Mesenchymal stem cell (in vitro differentiated cells and primary cell): ENCODE measurements at regions not wholly inside any gene's neighbourhood (a gene's known extent, or its start where the extent isn't known, plus 50 kb on each side); places are given as distances from the start of the nearest gene placed in this dataset.
"Not testable (repeated sequence)": the region's sequence is repeated elsewhere in the genome, so short reads cannot be mapped to it uniquely, and the experiment has no call there.

Experiments
- DNase-seq: peaks from one replicate; pipeline ENCODE4 v3.0.0-alpha.2; 2013
- H2AFZ ChIP-seq: one replicate; pipeline ENCODE4 v1.6.1; 2013; ENCODE audit warnings: low read depth, mild to moderate bottlenecking, control low read depth, inconsistent platforms, low read length, moderate library complexity
- H2AK5ac ChIP-seq: 2 replicates; pipeline ENCODE4 v1.6.1; 2013; ENCODE audit warnings: low read length, moderate library complexity, mild to moderate bottlenecking, inconsistent platforms; ENCODE audit not compliant: severe bottlenecking
- H2BK120ac ChIP-seq: one replicate; pipeline ENCODE4 v1.6.1; 2013; ENCODE audit warnings: low read depth, mild to moderate bottlenecking, inconsistent platforms, low read length, moderate library complexity
- H2BK12ac ChIP-seq, 2 experiments: one replicate each; pipeline ENCODE4 v1.6.1; 2013; ENCODE audit warnings: inconsistent platforms in 2 of 2, low read length in 2 of 2, mild to moderate bottlenecking in 2 of 2, moderate library complexity in 2 of 2, control low read depth in 1 of 2
- H2BK15ac ChIP-seq: one replicate; pipeline ENCODE4 v1.6.1; 2013; ENCODE audit warnings: mild to moderate bottlenecking, low read depth, inconsistent platforms; ENCODE audit not compliant: poor library complexity, severe bottlenecking
- H2BK5ac ChIP-seq: 2 replicates; pipeline ENCODE4 v1.6.1; 2013; ENCODE audit warnings: low read depth, mild to moderate bottlenecking, low read length, control low read depth, inconsistent platforms; ENCODE audit not compliant: poor library complexity, severe bottlenecking
- H3K14ac ChIP-seq, 2 experiments: one replicate each; pipeline ENCODE4 v1.6.1; 2013; ENCODE audit warnings: inconsistent platforms in 2 of 2, low read length in 2 of 2, control low read depth in 1 of 2, mild to moderate bottlenecking in 1 of 2, moderate library complexity in 1 of 2
- H3K18ac ChIP-seq, 2 experiments: one replicate each; pipeline ENCODE4 v1.6.1; 2013; ENCODE audit warnings: inconsistent platforms in 2 of 2, low read length in 2 of 2, control low read depth in 1 of 2, low read depth in 1 of 2, mild to moderate bottlenecking in 1 of 2
- H3K23ac ChIP-seq, 2 experiments: one replicate each; pipeline ENCODE4 v1.6.1; 2013; ENCODE audit warnings: inconsistent platforms in 2 of 2, low read length in 2 of 2, mild to moderate bottlenecking in 2 of 2, moderate library complexity in 2 of 2, control low read depth in 1 of 2
- H3K27ac ChIP-seq: 2 replicates; pipeline ENCODE4 v1.5.1; 2013; ENCODE audit warnings: mild to moderate bottlenecking, moderate library complexity, low read length, control low read depth, inconsistent platforms; ENCODE audit not compliant: poor library complexity, severe bottlenecking
- H3K27me3 ChIP-seq, 2 experiments: 2 replicates each; pipeline versions ENCODE4 v1.6.1 to v1.7.0; 2013; ENCODE audit warnings: low read length in 2 of 2, mild to moderate bottlenecking in 2 of 2, moderate library complexity in 2 of 2, control low read depth in 1 of 2, inconsistent platforms in 1 of 2; ENCODE audit not compliant: control insufficient read depth in 1 of 2, insufficient read depth in 1 of 2
- H3K36me3 ChIP-seq, 2 experiments: 2 replicates each; pipeline versions ENCODE4 v1.6.1 to v1.7.0; 2013; ENCODE audit warnings: low read length in 2 of 2, control low read depth in 1 of 2, inconsistent platforms in 1 of 2, low read depth in 1 of 2, mild to moderate bottlenecking in 1 of 2; ENCODE audit not compliant: insufficient read depth in 2 of 2, control insufficient read depth in 1 of 2
- H3K4ac ChIP-seq, 2 experiments: one replicate each; pipeline ENCODE4 v1.6.1; 2013; ENCODE audit warnings: inconsistent platforms in 2 of 2, low read length in 2 of 2, mild to moderate bottlenecking in 2 of 2, moderate library complexity in 2 of 2, control low read depth in 1 of 2, low read depth in 1 of 2
- H3K4me1 ChIP-seq: 2 replicates; pipeline ENCODE4 v1.6.1; 2013; ENCODE audit warnings: low read depth, low read length, control low read depth; ENCODE audit not compliant: control insufficient read depth, insufficient read depth
- H3K4me2 ChIP-seq: 2 replicates; pipeline ENCODE4 v1.6.1; 2013; ENCODE audit warnings: low read length, mild to moderate bottlenecking, inconsistent platforms; ENCODE audit not compliant: poor library complexity, severe bottlenecking
- H3K4me3 ChIP-seq, 2 experiments: 2 replicates each; pipeline versions ENCODE4 v1.5.1 to v1.7.0; 2013; ENCODE audit warnings: low read length in 2 of 2, mild to moderate bottlenecking in 2 of 2, control low read depth in 1 of 2, low read depth in 1 of 2; ENCODE audit not compliant: insufficient read depth in 1 of 2
- H3K79me1 ChIP-seq: replicated peaks from 2 replicates; pipeline ENCODE4 v1.6.1; 2013; ENCODE audit warnings: mild to moderate bottlenecking, control low read depth, low read length, inconsistent platforms; ENCODE audit not compliant: poor library complexity, severe bottlenecking
- H3K9ac ChIP-seq: 2 replicates; pipeline ENCODE4 v1.7.0; 2013; ENCODE audit warnings: mild to moderate bottlenecking, low read length, moderate library complexity
- H3K9me3 ChIP-seq: 2 replicates; pipeline ENCODE4 v1.7.0; 2013; ENCODE audit warnings: mild to moderate bottlenecking, low read length; ENCODE audit not compliant: control insufficient read depth
- H4K8ac ChIP-seq: one replicate; pipeline ENCODE4 v1.6.1; 2013; ENCODE audit warnings: inconsistent platforms, mild to moderate bottlenecking, low read length, moderate library complexity
- H4K91ac ChIP-seq: one replicate; pipeline ENCODE4 v1.6.1; 2013; ENCODE audit warnings: mild to moderate bottlenecking, low read length, inconsistent platforms
- WGBS: methylation state at CpG from one replicate; pipeline ENCODE4 v1.1.7; 2013; ENCODE audit warnings: mixed read lengths; 5-methylcytosine and 5-hydroxymethylcytosine counted together

GRCh38 chr7:153566324-153566723, 485.9 kb upstream of the DPP6 start:
- Histone ChIP-seq H2AFZ (no peak overlapping the region), H3K4me3 (no peak overlapping the region), H4K91ac (no peak overlapping the region), H2AK5ac (no peak overlapping the region), H3K27me3 (no peaks in the 10 kb centered on the region), H3K23ac (no peak overlapping the region), H3K14ac (no peak overlapping the region), H3K4ac (no peak overlapping the region), H3K9me3 (peaks cover 38% of the 10 kb centered on the region), H3K27ac (no peak overlapping the region), H3K18ac (no peak overlapping the region), H2BK5ac (no peak overlapping the region), H3K79me1 (no peaks in the 10 kb centered on the region), H2BK15ac (no peak overlapping the region), H2BK12ac (no peak overlapping the region), H3K9ac (no peak overlapping the region), H3K36me3 (no peaks in the 10 kb centered on the region), H4K8ac (no peak overlapping the region), H3K4me2 (no peak overlapping the region), H2BK120ac (no peak overlapping the region), H3K4me1 (no peaks in the 10 kb centered on the region)
- no peak for DNase-seq
- WGBS, result 69% methylated on average over 5 of the region's 6 CpGs

DNA sequence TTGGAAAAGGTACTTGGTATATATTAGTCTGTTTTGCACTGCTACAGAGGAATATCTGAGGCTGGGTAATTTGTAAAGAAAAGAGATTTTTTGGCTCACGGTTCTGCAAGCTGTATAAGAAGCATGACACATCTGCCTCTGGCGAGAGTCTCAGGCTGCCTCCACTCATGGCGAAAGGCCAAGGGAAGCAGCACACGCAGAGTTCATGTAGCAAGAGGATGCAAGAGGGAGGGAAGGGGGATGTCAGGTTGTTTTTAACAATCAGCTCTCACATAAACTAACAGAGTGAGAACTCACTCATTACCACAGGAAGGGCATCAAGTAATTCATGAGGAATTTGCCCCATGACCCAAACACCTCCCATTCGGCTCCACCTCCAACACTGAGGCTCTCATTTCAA, 484.8 kb upstream of the DPP6 start:
- no peak overlapping the region for H2AFZ ChIP-seq
- peaks cover 35% of the 10 kb centered on the region for H3K9me3 ChIP-seq
- no peak overlapping the region for H3K14ac ChIP-seq
- no peaks in the 10 kb centered on the region for H3K36me3 ChIP-seq
- no peak overlapping the region for H3K4me3 ChIP-seq
- H3K4me1 ChIP-seq, result no peaks in the 10 kb centered on the region
- H2BK15ac ChIP-seq, result no peak overlapping the region
- no peak overlapping the region for H3K4me2 ChIP-seq
- no peak overlapping the region for H3K27ac ChIP-seq
- H2BK120ac ChIP-seq, result no peak overlapping the region
- no peak overlapping the region for H4K8ac ChIP-seq
- H3K4ac ChIP-seq, result no peak overlapping the region
- 57% methylated on average over 2 of the region's 5 CpGs for WGBS
- H3K23ac ChIP-seq, result no peak overlapping the region
- H3K18ac ChIP-seq, result no peak overlapping the region
- H3K79me1 ChIP-seq, result no peaks in the 10 kb centered on the region
- H3K9ac ChIP-seq, result no peak overlapping the region
- DNase-seq, result no peak
- no peak overlapping the region for H2BK5ac ChIP-seq
- no peak overlapping the region for H4K91ac ChIP-seq
- no peaks in the 10 kb centered on the region for H3K27me3 ChIP-seq
- H2BK12ac ChIP-seq, result no peak overlapping the region
- H2AK5ac ChIP-seq, result no peak overlapping the region

- H3K23ac ChIP-seq, H3K18ac ChIP-seq, H2BK15ac ChIP-seq, H3K36me3 ChIP-seq, H2BK120ac ChIP-seq, H2BK5ac ChIP-seq, H3K27me3 ChIP-seq, H3K79me1 ChIP-seq, H4K91ac ChIP-seq, H3K4me3 ChIP-seq, H3K9ac ChIP-seq, H2AK5ac ChIP-seq, H3K4me2 ChIP-seq, H3K4ac ChIP-seq, H2BK12ac ChIP-seq, H2AFZ ChIP-seq, DNase-seq, H4K8ac ChIP-seq, H3K27ac ChIP-seq, H3K4me1 ChIP-seq, H3K14ac ChIP-seq: not testable (repeated sequence)
- peaks cover 36% of the 10 kb centered on the region for H3K9me3 ChIP-seq
- WGBS, result 75% methylated on average over 1 of the region's 1 CpG
Observed at GRCh38 chr7:153569520-153569919, 482.7 kb upstream of the DPP6 start.

DNA sequence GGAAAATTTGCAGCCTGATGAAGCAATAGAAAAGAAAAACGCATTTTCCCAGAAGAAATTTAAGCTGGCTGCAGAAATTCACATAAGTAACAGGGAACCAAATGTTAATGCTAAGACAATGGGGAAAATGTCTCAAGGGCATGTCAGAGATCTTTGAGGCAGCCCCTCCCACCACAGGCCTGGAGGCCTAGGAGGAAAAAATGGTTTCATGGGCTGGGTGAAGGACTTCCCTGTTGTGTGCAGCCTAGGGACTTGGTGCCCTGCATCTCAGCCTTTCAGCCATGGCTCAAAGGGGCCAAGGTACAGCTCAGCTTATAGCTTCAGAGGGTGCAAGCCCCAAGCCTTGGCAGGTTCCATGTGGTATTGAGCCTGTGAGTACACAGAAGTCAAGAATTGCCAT, 476.1 kb upstream of the DPP6 start:
- Histone ChIP-seq H2BK15ac (no peak overlapping the region), H3K4me1 (no peaks in the 10 kb centered on the region), H3K4ac (no peak overlapping the region), H2BK5ac (no peak overlapping the region), H3K36me3 (no peaks in the 10 kb centered on the region), H2BK12ac (no peak overlapping the region), H3K9me3 (peaks cover 36% of the 10 kb centered on the region), H3K27ac (no peak overlapping the region), H4K91ac (no peak overlapping the region), H3K4me3 (no peak overlapping the region), H2BK120ac (no peak overlapping the region), H3K18ac (no peak overlapping the region), H3K27me3 (no peaks in the 10 kb centered on the region), H3K9ac (no peak overlapping the region), H2AK5ac (no peak overlapping the region), H4K8ac (no peak overlapping the region), H2AFZ (no peak overlapping the region), H3K14ac (no peak overlapping the region), H3K4me2 (no peak overlapping the region), H3K23ac (no peak overlapping the region), H3K79me1 (no peaks in the 10 kb centered on the region)
- WGBS, result 86% methylated on average over 1 of the region's 1 CpG
- no peak for DNase-seq
